ENCODE measurements at regions not wholly inside any gene's neighbourhood (a gene's known extent, or its start where the extent isn't known, plus 50 kb on each side); places are given as distances from the start of the nearest gene placed in this dataset.

DNA sequence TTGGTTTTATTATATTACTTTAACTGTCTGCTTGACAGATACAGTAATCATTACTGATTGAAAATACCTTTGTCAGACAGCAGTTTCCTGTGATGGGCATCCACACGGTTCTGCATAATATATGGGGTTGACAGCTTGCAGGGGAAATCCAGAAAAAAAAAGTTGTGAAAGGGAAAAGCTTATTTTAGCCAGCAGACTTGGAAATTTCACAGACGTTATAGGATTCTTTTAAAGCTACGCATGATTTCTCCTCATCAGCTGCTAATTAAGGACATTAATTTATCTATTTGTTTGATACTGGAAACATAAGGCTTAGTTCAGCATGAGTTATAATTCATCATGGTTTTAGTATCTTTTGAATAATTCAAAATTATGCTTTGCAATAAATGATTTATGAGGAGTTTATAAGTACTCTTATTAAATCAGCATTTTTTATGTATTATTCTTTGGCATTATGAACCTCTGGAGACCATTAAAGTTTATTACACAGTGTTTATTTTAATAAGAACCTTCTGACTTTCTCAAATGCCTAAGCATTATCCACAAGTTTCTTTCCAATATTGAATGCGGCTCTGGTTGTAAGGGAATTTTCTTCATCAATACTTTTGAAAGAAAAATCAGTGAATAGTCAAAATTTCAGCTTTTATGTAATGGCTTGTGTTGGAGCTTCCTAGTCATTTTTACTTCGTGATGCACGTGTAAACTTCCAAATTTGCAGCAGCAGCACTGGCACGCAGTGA is 235.3 kb upstream of the KCNK2 start:
- TF ChIP-seq, protein P1, sequence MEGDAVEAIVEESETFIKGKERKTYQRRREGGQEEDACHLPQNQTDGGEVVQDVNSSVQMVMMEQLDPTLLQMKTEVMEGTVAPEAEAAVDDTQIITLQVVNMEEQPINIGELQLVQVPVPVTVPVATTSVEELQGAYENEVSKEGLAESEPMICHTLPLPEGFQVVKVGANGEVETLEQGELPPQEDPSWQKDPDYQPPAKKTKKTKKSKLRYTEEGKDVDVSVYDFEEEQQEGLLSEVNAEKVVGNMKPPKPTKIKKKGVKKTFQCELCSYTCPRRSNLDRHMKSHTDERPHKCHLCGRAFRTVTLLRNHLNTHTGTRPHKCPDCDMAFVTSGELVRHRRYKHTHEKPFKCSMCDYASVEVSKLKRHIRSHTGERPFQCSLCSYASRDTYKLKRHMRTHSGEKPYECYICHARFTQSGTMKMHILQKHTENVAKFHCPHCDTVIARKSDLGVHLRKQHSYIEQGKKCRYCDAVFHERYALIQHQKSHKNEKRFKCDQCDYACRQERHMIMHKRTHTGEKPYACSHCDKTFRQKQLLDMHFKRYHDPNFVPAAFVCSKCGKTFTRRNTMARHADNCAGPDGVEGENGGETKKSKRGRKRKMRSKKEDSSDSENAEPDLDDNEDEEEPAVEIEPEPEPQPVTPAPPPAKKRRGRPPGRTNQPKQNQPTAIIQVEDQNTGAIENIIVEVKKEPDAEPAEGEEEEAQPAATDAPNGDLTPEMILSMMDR (IDR thresholded peaks at IDR 0.05) = no peak
- no peak for TF ChIP-seq POLR2AphosphoS5 (IDR thresholded peaks at IDR 0.05)
- TF ChIP-seq EP300 (IDR thresholded peaks at IDR 0.05) = no peak
